HEK293T (cell line): ENCODE measurements at regions not wholly inside any gene's neighbourhood (a gene's known extent, or its start where the extent isn't known, plus 50 kb on each side); places are given as distances from the start of the nearest gene placed in this dataset.
"Not testable (repeated sequence)": the region's sequence is repeated elsewhere in the genome, so short reads cannot be mapped to it uniquely, and the experiment has no call there.

Experiments used
- ARNT ChIP-seq: fragments of 450-650 bp; IDR thresholded peaks from 2 replicates; pipeline ENCODE4 v1.6.1; 2017; ENCODE audit warnings: mild to moderate bottlenecking
- BHLHE40 ChIP-seq: fragments of 450-650 bp; IDR thresholded peaks from 2 replicates; pipeline ENCODE4 v1.6.1; 2016; ENCODE audit warnings: mild to moderate bottlenecking, moderate library complexity, borderline replicate concordance
- ELF4 ChIP-seq: fragments of 450-650 bp; IDR thresholded peaks from 2 replicates; pipeline ENCODE4 v1.6.1; 2017; ENCODE audit warnings: antibody characterized with exemption
- FOXK2 ChIP-seq: fragments of 450-650 bp; IDR thresholded peaks from 2 replicates; pipeline ENCODE4 v1.6.1; 2016; ENCODE audit warnings: mild to moderate bottlenecking
- FOXM1 ChIP-seq: fragments of 450-650 bp; IDR thresholded peaks from 2 replicates; pipeline ENCODE4 v1.6.1; 2017; ENCODE audit warnings: mild to moderate bottlenecking, borderline replicate concordance
- HDGF ChIP-seq: fragments of 450-650 bp; IDR thresholded peaks from 2 replicates; pipeline ENCODE4 v1.6.1; 2017; ENCODE audit warnings: antibody characterized with exemption, borderline replicate concordance
- NFRKB ChIP-seq: fragments of 450-650 bp; IDR thresholded peaks from 2 replicates; pipeline ENCODE4 v1.6.1; 2016; ENCODE audit warnings: mild to moderate bottlenecking, moderate library complexity
- PKNOX1 ChIP-seq: fragments of 450-650 bp; IDR thresholded peaks from 2 replicates; pipeline ENCODE4 v1.6.1; 2016
- SP1 ChIP-seq: fragments of 450-650 bp; IDR thresholded peaks from 2 replicates; pipeline ENCODE4 v1.6.1; 2017
- ZNF384 ChIP-seq: fragments of 450-650 bp; IDR thresholded peaks from 2 replicates; pipeline ENCODE4 v1.6.1; 2016

DNA sequence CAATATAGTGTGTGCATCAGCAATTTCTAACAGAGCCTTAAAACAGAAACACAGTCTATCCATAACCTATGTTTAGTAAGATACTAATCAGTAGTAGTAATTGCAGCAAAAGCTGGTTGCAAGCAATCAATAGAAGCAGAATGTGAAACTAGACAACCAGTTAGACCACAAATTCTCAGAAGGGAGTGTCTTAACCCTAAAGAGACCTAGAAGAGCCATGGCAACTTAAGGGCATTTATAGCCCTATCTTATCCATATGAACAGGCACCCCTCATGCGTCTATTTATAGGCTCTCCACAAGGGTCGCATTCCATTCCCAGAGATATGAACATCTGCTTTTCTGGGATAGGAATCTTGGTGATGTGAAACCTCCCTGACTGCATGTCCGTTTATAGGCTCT is 188.1 kb upstream of the RAI14 start:
- not testable (repeated sequence) for TF ChIP-seq BHLHE40, NFRKB, ZNF384, SP1, FOXK2, ELF4, HDGF, ARNT, FOXM1, PKNOX1
